Natural killer cell treated with Interleukin-12 subunit alpha and Interleukin-12 subunit beta and Interleukin-15 and Interleukin-18, amount 100 ng/mL, for 72 hours (primary cell): ENCODE measurements at regions not wholly inside any gene's neighbourhood (a gene's known extent, or its start where the extent isn't known, plus 50 kb on each side); places are given as distances from the start of the nearest gene placed in this dataset.
A peak's percentile ranks its signal among the peaks of the same experiment; 100 is the strongest.

ENCODE experiments used
- ATAC-seq, 2 donors: fragments of 150-1000 bp; cut with Tn5 transposase in 1 of 2; sonication (Bioruptor Pico), chemical (Tn5 transposase) in 1 of 2; 2 replicates each; pipeline ENCODE4 v1.10.0; 2021
- DNase-seq: peaks from one replicate; pipeline ENCODE4 v3.0.0; 2022; ENCODE audit warnings: low spot score
- H3K27ac Mint-ChIP-seq, 2 donors: 1 replicate in 1 of 2; 2 replicates in 1 of 2; pipeline ENCODE4 v1.8.0; 2022; ENCODE audit warnings: mixed read lengths in 2 of 2, mild to moderate bottlenecking in 1 of 2, moderate library complexity in 1 of 2
- H3K27me3 Mint-ChIP-seq, 2 donors: 1 replicate in 1 of 2; 2 replicates in 1 of 2; pipeline ENCODE4 v1.8.0; 2022; ENCODE audit warnings: mixed read lengths in 2 of 2
- H3K36me3 Mint-ChIP-seq: one replicate; pipeline ENCODE4 v1.8.0; 2022; ENCODE audit warnings: mixed read lengths
- H3K4me1 Mint-ChIP-seq, 2 donors: 1 replicate in 1 of 2; 2 replicates in 1 of 2; pipeline ENCODE4 v1.8.0; 2022; ENCODE audit warnings: low read depth in 2 of 2, mixed read lengths in 2 of 2, mild to moderate bottlenecking in 1 of 2
- H3K4me3 Mint-ChIP-seq: one replicate; pipeline ENCODE4 v1.8.0; 2022; ENCODE audit warnings: mixed read lengths
- H3K9me3 Mint-ChIP-seq: 2 replicates; pipeline ENCODE4 v1.8.0; 2022; ENCODE audit warnings: mixed read lengths

GRCh38 chr2:41886145-41886664 lies 161.6 kb upstream of the PKDCC start:
- ATAC-seq, result no peak
- Mint-ChIP-seq H3K27me3 (peaks cover 33 to 41% of the 10 kb centered on the region in 2 donors), H3K4me1 (peaks cover 11 to 14% of the 10 kb centered on the region in 2 donors), H3K4me3 (no peak overlapping the region), H3K36me3 (no peaks in the 10 kb centered on the region), H3K9me3 (no peaks in the 10 kb centered on the region), H3K27ac (no peak overlapping the region)
- no peak for DNase-seq

GRCh38 chr2:41886757-41887156 lies 161.1 kb upstream of the PKDCC start:
- no peak for ATAC-seq
- H3K4me1 Mint-ChIP-seq, result peaks cover 11 to 14% of the 10 kb centered on the region in 2 donors

GRCh38 chr2:41890341-41890740 lies 157.5 kb upstream of the PKDCC start:
- Mint-ChIP-seq H3K36me3 (no peaks in the 10 kb centered on the region), H3K27me3 (peaks cover 46 to 52% of the 10 kb centered on the region in 2 donors)

More at GRCh38 chr2:41886757-41887156, 161.1 kb upstream of the PKDCC start:
- Mint-ChIP-seq H3K4me3 (no peak overlapping the region), H3K36me3 (no peaks in the 10 kb centered on the region), H3K9me3 (no peaks in the 10 kb centered on the region), H3K27ac (no peak overlapping the region), H3K27me3 (peaks cover 32 to 41% of the 10 kb centered on the region in 2 donors)
- no peak for DNase-seq

GRCh38 chr2:41892476-41892875 lies 155.3 kb upstream of the PKDCC start:
- Mint-ChIP-seq H3K4me1 (peaks cover 28 to 30% of the 10 kb centered on the region in 2 donors), H3K9me3 (no peaks in the 10 kb centered on the region), H3K27ac (no peak overlapping the region), H3K27me3 (peaks cover 46 to 49% of the 10 kb centered on the region in 2 donors), H3K36me3 (no peaks in the 10 kb centered on the region), H3K4me3 (no peak overlapping the region)
- DNase-seq (no peak), ATAC-seq (no peak)

More at GRCh38 chr2:41890341-41890740, 157.5 kb upstream of the PKDCC start:
- ATAC-seq (no peak), DNase-seq (no peak)
- H3K27ac Mint-ChIP-seq, result no peak overlapping the region
- H3K4me3 Mint-ChIP-seq, result no peak overlapping the region
- no peaks in the 10 kb centered on the region for H3K9me3 Mint-ChIP-seq
- peaks cover 7 to 10% of the 10 kb centered on the region in 2 donors for H3K4me1 Mint-ChIP-seq

GRCh38 chr2:41894563-41895333 lies 153.1 kb upstream of the PKDCC start:
- Mint-ChIP-seq H3K9me3 (no peaks in the 10 kb centered on the region), H3K27ac (no peak overlapping the region), H3K27me3 (peaks cover 40 to 52% of the 10 kb centered on the region in 2 donors), H3K4me1 (peaks cover 32 to 37% of the 10 kb centered on the region in 2 donors), H3K4me3 (no peak overlapping the region), H3K36me3 (no peaks in the 10 kb centered on the region)
- ATAC-seq, result no peak
- no peak for DNase-seq

- Mint-ChIP-seq H3K9me3 (no peaks in the 10 kb centered on the region), H3K4me3 (no peak overlapping the region), H3K4me1 (peaks cover 32 to 37% of the 10 kb centered on the region in 2 donors), H3K27me3 (peaks cover 41 to 50% of the 10 kb centered on the region in 2 donors), H3K27ac (no peak overlapping the region), H3K36me3 (no peaks in the 10 kb centered on the region)
- no peak for DNase-seq
- no peak for ATAC-seq
Observed at GRCh38 chr2:41895334-41895664, 152.5 kb upstream of the PKDCC start.

GRCh38 chr2:41896186-41896846 lies 151.5 kb upstream of the PKDCC start:
- Mint-ChIP-seq H3K9me3 (no peaks in the 10 kb centered on the region), H3K27ac (peak overlapping the region in 1 of 2 donors; percentile 11), H3K4me3 (peak overlapping the region; percentile 73), H3K36me3 (no peaks in the 10 kb centered on the region), H3K4me1 (peaks cover 32 to 37% of the 10 kb centered on the region in 2 donors), H3K27me3 (peaks cover 33 to 41% of the 10 kb centered on the region in 2 donors)
- DNase-seq (peak; percentile 68), ATAC-seq (peak; percentile 96 to 97)

GRCh38 chr2:41899189-41899588 lies 148.6 kb upstream of the PKDCC start:
- ATAC-seq, result no peak
- H3K27ac Mint-ChIP-seq, result no peak overlapping the region

GRCh38 chr2:41900101-41900577 lies 147.7 kb upstream of the PKDCC start:
- Mint-ChIP-seq H3K9me3 (no peaks in the 10 kb centered on the region), H3K36me3 (no peaks in the 10 kb centered on the region), H3K4me3 (no peak overlapping the region), H3K27me3 (peaks cover 35 to 54% of the 10 kb centered on the region in 2 donors), H3K4me1 (peaks cover 25 to 32% of the 10 kb centered on the region in 2 donors), H3K27ac (no peak overlapping the region)
- DNase-seq (no peak), ATAC-seq (no peak)

More at GRCh38 chr2:41899189-41899588, 148.6 kb upstream of the PKDCC start:
- Mint-ChIP-seq H3K36me3 (no peaks in the 10 kb centered on the region), H3K27me3 (peaks cover 41 to 45% of the 10 kb centered on the region in 2 donors), H3K9me3 (no peaks in the 10 kb centered on the region), H3K4me1 (peaks cover 32 to 37% of the 10 kb centered on the region in 2 donors), H3K4me3 (no peak overlapping the region)
- DNase-seq, result no peak

- Mint-ChIP-seq H3K27me3 (peaks cover 48 to 67% of the 10 kb centered on the region in 2 donors), H3K27ac (no peak overlapping the region), H3K4me3 (no peak overlapping the region), H3K36me3 (peaks cover 6% of the 10 kb centered on the region), H3K9me3 (no peaks in the 10 kb centered on the region), H3K4me1 (peaks cover 2 to 9% of the 10 kb centered on the region in 2 donors)
- DNase-seq (no peak), ATAC-seq (no peak)
Observed at GRCh38 chr2:41902897-41903296, 144.9 kb upstream of the PKDCC start.

- ATAC-seq, result no peak
- H3K9me3 Mint-ChIP-seq, result no peaks in the 10 kb centered on the region
- peaks cover 50 to 74% of the 10 kb centered on the region in 2 donors for H3K27me3 Mint-ChIP-seq
- peaks cover 9 to 13% of the 10 kb centered on the region in 2 donors for H3K4me1 Mint-ChIP-seq
- H3K27ac Mint-ChIP-seq, result no peak overlapping the region
- no peak overlapping the region for H3K4me3 Mint-ChIP-seq
- no peak for DNase-seq
- peaks cover 6% of the 10 kb centered on the region for H3K36me3 Mint-ChIP-seq
Observed at GRCh38 chr2:41903474-41904135, 144.2 kb upstream of the PKDCC start.

GRCh38 chr2:41904459-41904858 lies 143.4 kb upstream of the PKDCC start:
- ATAC-seq (no peak), DNase-seq (no peak)
- H3K4me3 Mint-ChIP-seq, result no peak overlapping the region
- peaks cover 49 to 66% of the 10 kb centered on the region in 2 donors for H3K27me3 Mint-ChIP-seq
- H3K9me3 Mint-ChIP-seq, result no peaks in the 10 kb centered on the region
- H3K36me3 Mint-ChIP-seq, result peaks cover 6% of the 10 kb centered on the region
- H3K4me1 Mint-ChIP-seq, result peaks cover 11% of the 10 kb centered on the region in 2 donors
- H3K27ac Mint-ChIP-seq, result no peak overlapping the region

- Mint-ChIP-seq H3K36me3 (peaks cover 6% of the 10 kb centered on the region), H3K4me3 (no peak overlapping the region), H3K27me3 (peaks cover 49 to 55% of the 10 kb centered on the region in 2 donors), H3K4me1 (peaks cover 11 to 15% of the 10 kb centered on the region in 2 donors), H3K9me3 (no peaks in the 10 kb centered on the region), H3K27ac (no peak overlapping the region)
- ATAC-seq, result no peak
- DNase-seq, result no peak
Observed at GRCh38 chr2:41905597-41906337, 142.1 kb upstream of the PKDCC start.
